GM18520 (cell line): ENCODE measurements at regions not wholly inside any gene's neighbourhood (a gene's known extent, or its start where the extent isn't known, plus 50 kb on each side); places are given as distances from the start of the nearest gene placed in this dataset.

Experiments used
- ATAC-seq: cut with Tn5 transposase; IDR thresholded peaks from one replicate; pipeline ENCODE4 v1.9.1; 2021; ENCODE audit not compliant: unreplicated experiment

GRCh38 chr15:93664213-93664956 is 567.0 kb upstream of the MCTP2 start:
- no peak for ATAC-seq

GRCh38 chr15:93662162-93662885 is 569.0 kb upstream of the MCTP2 start:
- no peak for ATAC-seq

GRCh38 chr15:93658026-93658816 is 569.2 kb upstream of the RGMA start:
- no peak for ATAC-seq

GRCh38 chr15:93656041-93656440 is 567.0 kb upstream of the RGMA start:
- ATAC-seq = no peak

- ATAC-seq = no peak
Observed at GRCh38 chr15:93649691-93650235, 560.8 kb upstream of the RGMA start.

GRCh38 chr15:93646193-93646592 is 557.2 kb upstream of the RGMA start:
- no peak for ATAC-seq

GRCh38 chr15:93645594-93645993 is 556.6 kb upstream of the RGMA start:
- no peak for ATAC-seq

GRCh38 chr15:93644595-93644994 is 555.6 kb upstream of the RGMA start:
- no peak for ATAC-seq

- ATAC-seq = no peak
Observed at GRCh38 chr15:93640411-93640962, 551.5 kb upstream of the RGMA start.

- ATAC-seq = no peak
Observed at GRCh38 chr15:93631958-93632618, 543.1 kb upstream of the RGMA start.

- no peak for ATAC-seq
Observed at GRCh38 chr15:93619597-93619996, 530.6 kb upstream of the RGMA start.

GRCh38 chr15:93617443-93617842 is 528.4 kb upstream of the RGMA start:
- no peak for ATAC-seq

- no peak for ATAC-seq
Observed at GRCh38 chr15:93614386-93615104, 525.5 kb upstream of the RGMA start.

- ATAC-seq = no peak
Observed at GRCh38 chr15:93613386-93613785, 524.4 kb upstream of the RGMA start.

GRCh38 chr15:93612953-93613352 is 523.9 kb upstream of the RGMA start:
- ATAC-seq = no peak

- no peak for ATAC-seq
Observed at GRCh38 chr15:93610944-93611343, 521.9 kb upstream of the RGMA start.

- ATAC-seq = no peak
Observed at GRCh38 chr15:93608643-93609148, 519.7 kb upstream of the RGMA start.

- no peak for ATAC-seq
Observed at GRCh38 chr15:93603550-93603949, 514.5 kb upstream of the RGMA start.

GRCh38 chr15:93587059-93587521 is 498.1 kb upstream of the RGMA start:
- no peak for ATAC-seq

GRCh38 chr15:93585012-93585411 is 496.0 kb upstream of the RGMA start:
- no peak for ATAC-seq
